ENCODE measurements at regions not wholly inside any gene's neighbourhood (a gene's known extent, or its start where the extent isn't known, plus 50 kb on each side); places are given as distances from the start of the nearest gene placed in this dataset.

- ChIA-PET POLR2A (ENCODE audit: unreplicated experiment) (no interaction called here), CTCF (no interaction called here)
- H3K27me3 ChIP-seq (ENCODE audit: insufficient read depth, low read depth), result peaks cover 100% of the 10 kb centered on the region
- no peak overlapping the region for H2AFZ ChIP-seq
- H3K36me3 ChIP-seq (ENCODE audit: low read depth), result no peaks in the 10 kb centered on the region
- no peaks in the 10 kb centered on the region for H3K9me2 ChIP-seq (ENCODE audit: insufficient read depth)
- no peaks in the 10 kb centered on the region for H3K9me3 ChIP-seq (ENCODE audit: insufficient read depth, low read depth)
- no peak for DNase-seq
- no peak for TF ChIP-seq CTCF (conservative IDR thresholded peaks at IDR 0.05)
- TF ChIP-seq EZH2 (IDR thresholded peaks at IDR 0.05; ENCODE audit: low read depth), result no peak
- no peaks in the 10 kb centered on the region for H3K4me1 ChIP-seq (replicated peaks; ENCODE audit: insufficient read depth)
- H3K79me2 ChIP-seq (ENCODE audit: low read depth), result no peaks in the 10 kb centered on the region
- intact Hi-C loops (cut with micrococcal nuclease; ENCODE audit: unreplicated experiment), result no loop called here
- H3F3A ChIP-seq (ENCODE audit: insufficient read depth, low read depth), result no peaks in the 10 kb centered on the region
- H3K4me2 ChIP-seq, result no peak overlapping the region
- no peaks in the 10 kb centered on the region for H4K20me1 ChIP-seq (ENCODE audit: insufficient read depth)
- no TSS peak for BruUV-seq (replicated peaks)
- no peak overlapping the region for H3K27ac ChIP-seq
- no peak overlapping the region for H3K4me3 ChIP-seq
Observed at GRCh38 chr16:86428729-86429517, 81.4 kb upstream of the FOXF1 start.

- intact Hi-C loops (cut with micrococcal nuclease; ENCODE audit: unreplicated experiment), result no loop called here
- Histone ChIP-seq H3K9me2 (ENCODE audit: insufficient read depth) (no peaks in the 10 kb centered on the region), H3K4me1 (replicated peaks; ENCODE audit: insufficient read depth) (no peaks in the 10 kb centered on the region), H3K4me3 (no peak overlapping the region), H3K4me2 (no peak overlapping the region), H3F3A (ENCODE audit: insufficient read depth, low read depth) (no peaks in the 10 kb centered on the region), H3K79me2 (ENCODE audit: low read depth) (no peaks in the 10 kb centered on the region), H3K27me3 (ENCODE audit: insufficient read depth, low read depth) (peaks cover 100% of the 10 kb centered on the region), H4K20me1 (ENCODE audit: insufficient read depth) (no peaks in the 10 kb centered on the region), H3K9me3 (ENCODE audit: insufficient read depth, low read depth) (no peaks in the 10 kb centered on the region), H3K36me3 (ENCODE audit: low read depth) (no peaks in the 10 kb centered on the region), H3K27ac (no peak overlapping the region), H2AFZ (no peak overlapping the region)
- BruUV-seq (replicated peaks), result no TSS peak
- no peak for DNase-seq
- ChIA-PET CTCF (no interaction called here), POLR2A (ENCODE audit: unreplicated experiment) (no interaction called here)
- TF ChIP-seq EZH2 (IDR thresholded peaks at IDR 0.05; ENCODE audit: low read depth), result no peak
- no peak for TF ChIP-seq CTCF (conservative IDR thresholded peaks at IDR 0.05)
Observed at GRCh38 chr16:86429663-86430062, 80.7 kb upstream of the FOXF1 start.

- BruUV-seq (replicated peaks), result no TSS peak
- TF ChIP-seq EZH2 (IDR thresholded peaks at IDR 0.05; ENCODE audit: low read depth) (no peak), CTCF (conservative IDR thresholded peaks at IDR 0.05) (no peak)
- ChIA-PET CTCF (no interaction called here), POLR2A (ENCODE audit: unreplicated experiment) (no interaction called here)
- H3K4me1 ChIP-seq (replicated peaks; ENCODE audit: insufficient read depth), result no peaks in the 10 kb centered on the region
- no peak overlapping the region for H2AFZ ChIP-seq
- no peaks in the 10 kb centered on the region for H4K20me1 ChIP-seq (ENCODE audit: insufficient read depth)
- no peaks in the 10 kb centered on the region for H3K79me2 ChIP-seq (ENCODE audit: low read depth)
- H3K4me3 ChIP-seq, result no peak overlapping the region
- H3K9me2 ChIP-seq (ENCODE audit: insufficient read depth), result no peaks in the 10 kb centered on the region
- intact Hi-C loops (cut with micrococcal nuclease; ENCODE audit: unreplicated experiment), result no loop called here
- no peaks in the 10 kb centered on the region for H3K36me3 ChIP-seq (ENCODE audit: low read depth)
- H3K27ac ChIP-seq, result no peak overlapping the region
- DNase-seq, result no peak
- no peaks in the 10 kb centered on the region for H3F3A ChIP-seq (ENCODE audit: insufficient read depth, low read depth)
- peaks cover 100% of the 10 kb centered on the region for H3K27me3 ChIP-seq (ENCODE audit: insufficient read depth, low read depth)
- no peaks in the 10 kb centered on the region for H3K9me3 ChIP-seq (ENCODE audit: insufficient read depth, low read depth)
- H3K4me2 ChIP-seq, result no peak overlapping the region
Observed at GRCh38 chr16:86430814-86431213, 79.5 kb upstream of the FOXF1 start.

Data from PC-9 (cell line).